HG03066 (cell line): ENCODE measurements at regions not wholly inside any gene's neighbourhood (a gene's known extent, or its start where the extent isn't known, plus 50 kb on each side); places are given as distances from the start of the nearest gene placed in this dataset.
"Not testable (repeated sequence)": the region's sequence is repeated elsewhere in the genome, so short reads cannot be mapped to it uniquely, and the experiment has no call there.

ENCODE experiments used
- ATAC-seq: cut with Tn5 transposase; IDR thresholded peaks from one replicate; pipeline ENCODE4 v1.9.1; 2021; ENCODE audit warnings: low read depth; ENCODE audit not compliant: unreplicated experiment

DNA sequence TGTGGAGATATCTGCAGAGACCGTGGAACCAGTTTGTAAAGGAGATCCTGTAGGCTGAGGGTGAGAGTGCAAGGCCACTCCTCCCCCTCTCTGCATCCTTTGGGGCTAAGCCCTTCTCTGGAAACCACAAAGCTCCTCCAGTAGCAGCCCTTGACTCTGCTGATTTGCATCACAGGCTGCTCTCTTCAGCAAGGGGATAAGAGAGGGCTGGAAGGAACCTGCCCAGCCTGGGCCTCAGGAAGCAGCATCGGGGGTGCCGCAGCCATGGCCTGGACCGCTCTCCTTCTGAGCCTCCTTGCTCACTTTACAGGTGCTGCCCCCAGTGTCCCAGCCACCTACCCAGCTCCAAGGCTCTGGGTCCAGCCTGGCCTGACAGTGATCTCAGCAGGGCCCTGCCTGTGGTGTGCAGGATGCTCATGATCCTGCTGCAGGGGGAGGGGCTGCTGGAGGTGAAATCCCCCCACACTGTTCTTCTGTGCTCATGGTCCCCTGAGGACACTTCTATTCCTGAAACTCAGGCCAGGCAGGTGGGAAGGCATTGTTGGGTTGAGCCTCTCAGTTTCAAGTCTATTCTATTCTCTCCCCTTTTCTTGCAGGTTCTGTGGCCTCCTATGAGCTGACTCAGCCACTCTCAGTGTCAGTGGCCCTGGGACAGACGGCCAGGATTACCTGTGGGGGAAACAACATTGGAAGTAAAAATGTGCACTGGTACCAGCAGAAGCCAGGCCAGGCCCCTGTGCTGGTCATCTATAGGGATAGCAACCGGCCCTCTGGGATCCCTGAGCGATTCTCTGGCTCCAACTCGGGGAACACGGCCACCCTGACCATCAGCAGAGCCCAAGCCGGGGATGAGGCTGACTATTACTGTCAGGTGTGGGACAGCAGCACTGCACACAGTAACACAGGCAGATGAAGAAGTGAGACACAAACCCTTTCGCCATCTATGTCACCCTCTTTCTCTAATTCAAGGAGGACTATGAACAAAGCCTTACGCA is 68.5 kb upstream of the IGLL5 start:
- ATAC-seq, result no peak

GRCh38 chr22:22820076-22820475 is 67.5 kb upstream of the IGLL5 start:
- no peak for ATAC-seq

- ATAC-seq, result no peak
Observed at GRCh38 chr22:22820626-22821025, 67.0 kb upstream of the IGLL5 start.

DNA sequence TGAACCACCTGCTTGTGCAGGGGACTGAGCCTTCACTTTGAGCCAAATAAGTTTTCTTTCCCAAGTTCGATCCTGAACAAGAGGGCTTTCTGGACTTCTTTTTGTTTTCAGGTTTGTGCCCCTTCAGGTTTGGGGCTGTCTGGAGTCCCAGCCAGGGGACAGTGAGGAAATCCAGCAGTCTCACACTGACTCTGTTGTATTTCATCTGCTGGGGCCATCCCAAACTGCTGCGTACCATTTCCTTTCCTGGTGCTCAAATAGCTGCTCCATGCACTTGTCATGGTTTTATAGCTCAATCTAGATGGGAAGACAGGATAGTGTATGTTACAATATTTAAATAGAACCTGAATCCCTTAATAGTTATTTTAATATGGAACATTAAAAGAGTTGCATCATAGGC is 66.3 kb upstream of the IGLL5 start:
- no peak for ATAC-seq

DNA sequence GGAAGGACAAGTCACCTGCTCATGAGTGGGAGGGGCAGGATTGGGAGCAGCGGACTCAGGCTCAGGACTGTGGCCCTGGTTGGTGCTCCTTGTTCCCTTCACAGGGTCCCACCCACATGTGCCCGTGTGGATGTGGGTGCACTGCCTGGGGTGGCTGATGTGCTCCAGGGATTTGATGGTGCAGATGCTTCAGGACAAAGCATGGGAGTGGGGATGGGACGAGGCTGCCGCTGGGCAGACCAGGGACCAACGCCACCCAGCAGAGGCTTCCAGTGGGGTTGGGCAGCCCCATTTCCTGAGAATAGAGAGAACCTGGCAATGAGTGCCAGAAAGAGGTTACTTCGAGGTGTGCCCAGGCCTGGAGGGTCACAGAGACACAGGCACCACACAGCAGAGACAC is 65.5 kb upstream of the IGLL5 start:
- ATAC-seq, result no peak

DNA sequence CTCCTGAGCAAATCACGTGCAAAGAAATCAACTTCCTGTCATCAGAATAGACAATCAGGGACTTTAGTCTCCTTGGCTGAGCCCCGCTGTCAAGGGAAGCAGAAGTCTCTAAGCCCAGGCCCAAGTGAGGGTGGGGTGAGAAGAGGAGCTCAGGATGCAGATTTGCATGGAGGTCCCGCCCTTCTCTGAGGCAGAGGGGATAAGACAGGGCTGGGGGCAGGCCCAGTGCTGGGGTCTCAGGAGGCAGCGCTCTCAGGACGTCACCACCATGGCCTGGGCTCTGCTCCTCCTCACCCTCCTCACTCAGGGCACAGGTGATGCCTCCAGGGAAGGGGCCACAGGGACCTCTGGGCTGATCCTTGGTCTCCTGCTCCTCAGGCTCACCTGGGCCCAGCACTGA is 65.1 kb upstream of the IGLL5 start:
- ATAC-seq, result not testable (repeated sequence)

GRCh38 chr22:22823131-22823810 is 64.3 kb upstream of the IGLL5 start:
- ATAC-seq, result no peak

GRCh38 chr22:22824340-22825212 is 63.0 kb upstream of the IGLL5 start:
- ATAC-seq, result no peak

GRCh38 chr22:22825213-22825593 is 62.4 kb upstream of the IGLL5 start:
- ATAC-seq, result no peak

DNA sequence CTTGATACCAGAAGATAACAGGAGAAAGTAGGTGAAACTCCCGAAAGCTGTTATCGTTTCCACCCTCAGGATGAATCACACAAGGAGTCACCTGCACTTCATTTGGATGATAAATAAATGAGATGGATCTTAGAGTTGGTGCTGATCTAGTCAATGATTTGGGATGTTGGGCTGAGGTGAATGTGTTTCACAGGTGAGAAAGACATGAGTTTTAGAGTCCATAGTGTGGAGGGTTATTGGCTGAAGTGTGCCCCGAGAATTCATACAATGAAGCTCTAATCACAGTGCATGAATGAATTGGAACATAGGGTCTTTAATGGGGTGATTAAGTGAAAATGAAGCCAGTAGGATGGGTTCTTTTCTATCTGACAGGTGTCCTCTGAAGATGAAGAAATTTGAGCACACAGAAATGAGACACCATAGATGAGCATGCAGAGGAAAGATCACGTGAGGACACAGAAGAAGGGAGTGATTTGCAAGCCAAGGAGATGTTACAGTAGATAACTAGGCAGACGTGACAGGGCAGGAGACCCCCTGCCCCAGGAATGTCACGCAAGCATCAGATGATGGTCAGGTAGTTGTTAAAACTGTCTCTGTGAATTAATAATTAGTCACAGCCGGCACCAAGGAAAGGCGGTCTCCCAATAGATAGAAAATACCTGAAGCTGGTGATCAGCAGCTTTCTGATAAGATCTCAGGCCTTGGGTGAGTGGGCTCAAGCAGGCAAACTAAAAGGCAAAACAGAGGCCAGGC is 60.3 kb upstream of the IGLL5 start:
- ATAC-seq, result no peak

GRCh38 chr22:22830193-22830592 is 57.4 kb upstream of the IGLL5 start:
- no peak for ATAC-seq

DNA sequence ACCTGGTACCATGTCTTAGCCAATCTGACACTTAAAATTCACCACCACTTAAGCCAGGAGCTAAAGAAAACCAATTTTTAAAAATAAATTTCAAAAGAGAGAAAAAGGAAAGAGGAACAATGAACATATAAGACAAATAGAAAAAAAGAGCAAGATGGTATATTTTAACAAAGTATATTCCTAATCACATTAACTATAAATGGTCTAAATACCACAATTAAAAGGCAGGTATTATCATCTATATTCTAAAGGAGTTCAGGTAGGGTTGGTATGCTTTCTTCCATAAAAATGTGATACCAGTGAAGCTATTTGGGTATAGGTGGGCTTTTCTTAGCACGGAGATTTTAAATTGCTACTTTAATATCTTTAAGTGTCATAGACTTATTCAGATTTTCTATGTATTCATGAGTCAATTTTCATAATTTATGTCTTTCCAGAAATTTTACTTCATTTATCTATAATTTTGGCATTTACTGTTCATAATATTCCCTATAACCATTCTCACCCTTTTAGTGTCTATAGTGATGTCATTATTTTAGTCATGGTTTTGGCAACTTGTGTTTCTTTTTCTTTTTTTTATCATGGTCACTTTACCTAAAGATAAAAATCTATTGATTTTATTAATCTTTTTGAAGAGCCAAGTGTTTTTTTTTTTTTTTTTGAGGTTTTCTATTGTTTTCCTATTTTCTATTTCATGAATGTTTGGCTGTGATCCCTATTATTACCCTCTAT is 56.5 kb upstream of the IGLL5 start:
- ATAC-seq, result no peak

- no peak for ATAC-seq
Observed at GRCh38 chr22:22833059-22833458, 54.6 kb upstream of the IGLL5 start.

- no peak for ATAC-seq
Observed at GRCh38 chr22:22833488-22833887, 54.1 kb upstream of the IGLL5 start.

- ATAC-seq, result no peak
Observed at GRCh38 chr22:22834204-22834603, 53.4 kb upstream of the IGLL5 start.

DNA sequence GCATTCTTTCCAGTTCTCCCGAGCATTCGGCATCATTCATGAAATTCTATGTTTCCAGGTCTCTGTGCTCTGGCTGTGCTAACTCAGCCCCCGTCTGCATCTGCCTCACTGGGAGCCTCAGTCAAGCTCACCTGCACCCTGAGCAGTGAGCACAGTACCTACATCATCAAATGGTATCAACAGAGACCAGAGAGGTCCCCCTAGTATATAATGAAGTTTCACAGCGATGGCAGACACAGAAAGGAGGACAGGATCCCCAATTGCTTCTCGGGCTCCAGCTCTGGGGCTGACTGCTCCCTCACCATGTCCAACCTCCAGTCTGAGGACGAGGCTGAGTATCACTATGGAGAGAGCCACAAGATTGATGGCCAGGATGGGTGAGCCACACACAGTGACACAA is 52.8 kb upstream of the IGLL5 start:
- no peak for ATAC-seq

DNA sequence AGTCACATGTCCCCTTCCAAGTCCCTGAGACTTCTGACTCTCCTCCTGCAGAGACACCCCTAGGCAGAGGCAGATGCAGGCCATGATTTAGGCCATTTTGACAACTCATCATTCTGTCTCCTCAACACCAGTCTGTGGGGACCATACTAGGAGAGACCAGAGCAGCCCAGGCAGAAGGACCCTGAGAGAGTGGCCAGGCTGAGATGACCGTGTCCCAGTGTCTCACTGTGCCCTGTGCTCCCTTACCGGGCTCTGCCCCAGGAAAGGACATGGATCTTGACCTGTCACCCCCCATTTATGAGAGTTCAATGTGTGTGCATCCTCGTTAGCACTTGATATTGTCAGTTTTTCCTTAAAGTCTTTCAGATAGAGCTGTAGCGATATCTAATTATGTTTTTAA is 52.4 kb upstream of the IGLL5 start:
- no peak for ATAC-seq

DNA sequence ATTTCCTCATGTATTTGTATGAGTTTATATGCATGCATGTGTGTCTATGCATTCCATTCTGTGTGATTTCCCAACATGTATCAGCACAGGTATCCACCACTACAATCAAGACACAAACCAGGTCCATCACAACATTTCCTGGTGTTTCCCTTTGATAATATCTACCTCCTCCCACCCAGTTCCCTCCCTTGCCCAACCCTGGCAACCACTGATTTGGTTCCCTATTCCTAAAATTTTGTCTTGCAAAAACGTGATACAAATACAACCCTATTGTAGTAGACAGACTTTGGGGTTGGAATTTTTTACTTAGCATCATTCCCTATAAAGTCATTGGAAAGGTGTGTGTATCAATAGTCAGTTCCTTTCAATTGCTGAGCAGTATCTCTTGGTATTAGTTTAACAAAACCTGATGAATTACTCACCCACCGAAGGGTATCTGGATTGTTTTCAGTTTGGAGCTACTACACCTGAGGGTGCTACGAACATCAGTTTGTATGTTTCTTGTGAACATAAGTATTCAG is 51.8 kb upstream of the IGLL5 start:
- no peak for ATAC-seq

DNA sequence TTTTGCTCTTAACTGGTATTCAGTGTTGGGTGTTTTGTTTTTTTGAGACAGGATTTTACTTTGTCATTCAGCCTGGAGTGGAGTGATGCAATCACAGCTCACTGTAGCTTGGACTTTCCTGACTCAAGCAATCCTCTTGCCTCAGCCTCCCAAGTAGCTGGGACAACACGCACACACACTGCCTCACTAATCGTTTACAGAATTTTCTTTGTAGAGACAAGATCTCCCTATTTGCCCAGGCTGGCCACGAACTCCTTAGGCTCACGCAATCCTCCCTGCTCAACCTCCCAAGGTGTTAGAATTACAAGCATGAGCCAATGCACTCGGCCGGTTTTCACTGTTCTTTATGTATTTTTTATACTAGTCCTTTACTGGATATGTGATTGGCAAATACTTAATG is 51.0 kb upstream of the IGLL5 start:
- ATAC-seq, result no peak
